HEK293 (cell line): ENCODE measurements at regions not wholly inside any gene's neighbourhood (a gene's known extent, or its start where the extent isn't known, plus 50 kb on each side); places are given as distances from the start of the nearest gene placed in this dataset.

ENCODE experiments used
- CTCF ChIA-PET: fragments of 350-600 bp; formaldehyde crosslinking; extraction: SDS; loops from one replicate; lab custom pipeline; 2021; ENCODE audit warnings: antibody characterized with exemption; lab: Yijun Ruan, JAX
- POLR2A ChIA-PET: fragments of 300-600 bp; formaldehyde crosslinking; extraction: SDS; loops from one replicate; lab custom pipeline; 2020; ENCODE audit warnings: antibody characterized with exemption, inconsistent platforms; lab: Yijun Ruan, JAX
- H3K27ac ChIP-seq: fragments of 200-500 bp; sonication (Bioruptor generic); 2 replicates; pipeline ENCODE4 v1.5.1; 2014; ENCODE audit warnings: low read depth, low read length, control low read depth, inconsistent platforms; ENCODE audit errors: extremely low read depth
- H3K36me3 ChIP-seq, 2 experiments: fragments of 200-500 bp in 1 of 2; sonication (Bioruptor generic) in 1 of 2; 1 replicate in 1 of 2; 2 replicates in 1 of 2; pipeline ENCODE4 v1.5.1; 2014 to 2017; ENCODE audit warnings: inconsistent platforms in 2 of 2, low read length in 2 of 2; ENCODE audit not compliant: control insufficient read depth in 2 of 2, insufficient read depth in 1 of 2
- H3K4me1 ChIP-seq: fragments of 200-500 bp; sonication (Bioruptor generic); 2 replicates; pipeline ENCODE4 v1.5.1; 2014; ENCODE audit warnings: mild to moderate bottlenecking, low read length, inconsistent platforms; ENCODE audit not compliant: control insufficient read depth, insufficient read depth
- H3K4me3 ChIP-seq: 2 replicates; pipeline ENCODE4 v1.5.1; 2011; ENCODE audit warnings: low read depth, mild to moderate bottlenecking, control low read depth, low read length, moderate library complexity
- H3K9me3 ChIP-seq: fragments of 200-500 bp; sonication (Bioruptor generic); 2 replicates; pipeline ENCODE4 v1.5.1; 2014; ENCODE audit warnings: low read depth, low read length, inconsistent platforms; ENCODE audit not compliant: control insufficient read depth, insufficient read depth
- BCL11A ChIP-seq: fragments of 450-650 bp; formaldehyde crosslinking; IDR thresholded peaks from 2 replicates; pipeline ENCODE4 v1.5.1; 2016; ENCODE audit warnings: low read depth, missing biosample characterization, missing genetic modification characterization
- GLI2 ChIP-seq: fragments of 450-650 bp; formaldehyde crosslinking; IDR thresholded peaks from 2 replicates; pipeline ENCODE4; 2017; ENCODE audit warnings: missing biosample characterization, missing genetic modification characterization, low read depth, borderline replicate concordance
- GLIS2 ChIP-seq: fragments of 450-650 bp; formaldehyde crosslinking; IDR thresholded peaks from 2 replicates; pipeline ENCODE4 v1.5.1; 2016; ENCODE audit warnings: missing biosample characterization, missing genetic modification characterization
- IKZF3 ChIP-seq: fragments of 450-650 bp; IDR thresholded peaks from 2 replicates; pipeline ENCODE4 v1.5.0; 2018; ENCODE audit warnings: missing biosample characterization, mild to moderate bottlenecking, missing genetic modification characterization, moderate library complexity
- SCRT2 ChIP-seq: fragments of 450-650 bp; formaldehyde crosslinking; IDR thresholded peaks from 2 replicates; pipeline ENCODE4 v1.5.1; 2016; ENCODE audit warnings: missing biosample characterization, missing genetic modification characterization
- ZFP3 ChIP-seq: fragments of 450-650 bp; formaldehyde crosslinking; IDR thresholded peaks from 2 replicates; pipeline ENCODE4 v1.5.1; 2016; ENCODE audit warnings: low read depth, missing biosample characterization, missing genetic modification characterization
- ZNF2 ChIP-seq: fragments of 450-650 bp; formaldehyde crosslinking; IDR thresholded peaks from 2 replicates; pipeline ENCODE4 v1.5.1; 2016; ENCODE audit warnings: missing biosample characterization, missing genetic modification characterization
- ZNF202 ChIP-seq: fragments of 450-650 bp; formaldehyde crosslinking; IDR thresholded peaks from 2 replicates; pipeline ENCODE4 v1.5.1; 2016; ENCODE audit warnings: missing biosample characterization, missing genetic modification characterization, borderline replicate concordance
- ZNF214 ChIP-seq: fragments of 450-650 bp; formaldehyde crosslinking; IDR thresholded peaks from 2 replicates; pipeline ENCODE4 v1.5.1; 2017; ENCODE audit warnings: missing biosample characterization, mild to moderate bottlenecking, missing genetic modification characterization, borderline replicate concordance
- ZNF292 ChIP-seq: fragments of 450-650 bp; formaldehyde crosslinking; IDR thresholded peaks from 2 replicates; pipeline ENCODE4 v1.5.1; 2016; ENCODE audit warnings: low read depth, missing biosample characterization, missing genetic modification characterization, borderline replicate concordance
- ZNF341 ChIP-seq: fragments of 450-650 bp; formaldehyde crosslinking; IDR thresholded peaks from 2 replicates; pipeline ENCODE4; 2016; ENCODE audit warnings: low read depth, missing biosample characterization, missing genetic modification characterization
- ZNF366 ChIP-seq: fragments of 450-650 bp; formaldehyde crosslinking; conservative IDR thresholded peaks from 2 replicates; pipeline ENCODE4 v1.5.1; 2016; ENCODE audit warnings: missing biosample characterization, missing genetic modification characterization
- ZNF48 ChIP-seq: fragments of 450-650 bp; formaldehyde crosslinking; IDR thresholded peaks from 2 replicates; pipeline ENCODE4 v1.5.1; 2016; ENCODE audit warnings: missing biosample characterization, missing genetic modification characterization
- ZNF501 ChIP-seq: fragments of 450-650 bp; formaldehyde crosslinking; IDR thresholded peaks from 2 replicates; pipeline ENCODE4 v1.5.1; 2016; ENCODE audit warnings: missing biosample characterization, missing genetic modification characterization
- ZNF529 ChIP-seq: fragments of 450-650 bp; formaldehyde crosslinking; IDR thresholded peaks from 2 replicates; pipeline ENCODE4 v1.5.1; 2017; ENCODE audit warnings: missing genetic modification characterization, missing biosample characterization; ENCODE audit not compliant: insufficient replicate concordance
- ZNF549 ChIP-seq: fragments of 450-650 bp; IDR thresholded peaks from 2 replicates; pipeline ENCODE4 v1.5.1; 2018; ENCODE audit warnings: missing biosample characterization, missing genetic modification characterization, mild to moderate bottlenecking, inconsistent platforms, moderate library complexity
- ZNF560 ChIP-seq: fragments of 450-650 bp; formaldehyde crosslinking; IDR thresholded peaks from 2 replicates; pipeline ENCODE4 v1.5.1; 2017; ENCODE audit warnings: missing biosample characterization, missing genetic modification characterization, borderline replicate concordance
- ZNF624 ChIP-seq: fragments of 450-650 bp; formaldehyde crosslinking; IDR thresholded peaks from 2 replicates; pipeline ENCODE4 v1.5.1; 2017; ENCODE audit warnings: missing biosample characterization, missing genetic modification characterization
- ZNF768 ChIP-seq: fragments of 450-650 bp; formaldehyde crosslinking; IDR thresholded peaks from 2 replicates; pipeline ENCODE4 v1.5.1; 2018; ENCODE audit warnings: missing biosample characterization, mild to moderate bottlenecking, missing genetic modification characterization
- ZNF830 ChIP-seq: fragments of 450-650 bp; IDR thresholded peaks from 2 replicates; pipeline ENCODE4 v1.5.0; 2018; ENCODE audit warnings: missing biosample characterization, missing genetic modification characterization, low read depth, mild to moderate bottlenecking, moderate library complexity
- ZSCAN16 ChIP-seq: fragments of 450-650 bp; formaldehyde crosslinking; IDR thresholded peaks from 2 replicates; pipeline ENCODE4 v1.5.1; 2016; ENCODE audit warnings: missing biosample characterization, missing genetic modification characterization
- TF ChIP-seq, protein P1 (sequence below): fragments of 450-650 bp; formaldehyde crosslinking; IDR thresholded peaks from 2 replicates; pipeline ENCODE4 v1.5.1; 2017; ENCODE audit warnings: missing biosample characterization, missing genetic modification characterization
- TF ChIP-seq, protein P2 (sequence below): fragments of 450-650 bp; formaldehyde crosslinking; IDR thresholded peaks from 2 replicates; pipeline ENCODE4 v1.5.1; 2017; ENCODE audit warnings: missing biosample characterization, mild to moderate bottlenecking, missing genetic modification characterization, moderate library complexity
- TF ChIP-seq, protein P3 (sequence below): sonication (generic); formaldehyde crosslinking; IDR thresholded peaks from 2 replicates; pipeline ENCODE4 v1.8.1; 2022; ENCODE audit warnings: mild to moderate bottlenecking, moderate library complexity, missing genetic modification reagents
- TF ChIP-seq, protein P4 (sequence below): fragments of 450-650 bp; formaldehyde crosslinking; IDR thresholded peaks from 2 replicates; pipeline ENCODE4 v1.5.1; 2017; ENCODE audit warnings: missing biosample characterization, missing genetic modification characterization
- TF ChIP-seq, protein P5 (sequence below): fragments of 450-650 bp; formaldehyde crosslinking; IDR thresholded peaks from 2 replicates; pipeline ENCODE4 v1.5.1; 2017; ENCODE audit warnings: missing biosample characterization, missing genetic modification characterization

DNA sequence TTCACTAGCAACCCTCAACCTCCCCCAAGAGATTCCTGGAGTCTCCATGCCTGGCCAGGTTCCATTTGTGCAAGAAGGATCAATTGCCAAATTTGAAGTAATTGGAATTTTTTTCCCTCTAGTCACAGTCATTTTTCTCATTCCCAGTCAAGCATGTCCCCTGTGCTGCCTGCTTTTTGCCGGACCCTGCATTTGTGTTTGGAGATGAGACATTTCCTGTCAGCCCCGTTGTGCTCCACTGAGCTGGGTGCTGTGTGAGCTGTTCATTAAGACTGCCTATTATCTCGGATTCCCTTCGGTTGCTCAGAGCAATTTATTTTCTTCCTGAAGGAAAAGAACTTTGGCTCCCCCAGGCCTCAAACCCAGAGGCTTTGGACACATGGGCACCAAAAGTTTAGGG, 201.0 kb upstream of the NLRP1 start (continued):
- TF ChIP-seq, protein P1, sequence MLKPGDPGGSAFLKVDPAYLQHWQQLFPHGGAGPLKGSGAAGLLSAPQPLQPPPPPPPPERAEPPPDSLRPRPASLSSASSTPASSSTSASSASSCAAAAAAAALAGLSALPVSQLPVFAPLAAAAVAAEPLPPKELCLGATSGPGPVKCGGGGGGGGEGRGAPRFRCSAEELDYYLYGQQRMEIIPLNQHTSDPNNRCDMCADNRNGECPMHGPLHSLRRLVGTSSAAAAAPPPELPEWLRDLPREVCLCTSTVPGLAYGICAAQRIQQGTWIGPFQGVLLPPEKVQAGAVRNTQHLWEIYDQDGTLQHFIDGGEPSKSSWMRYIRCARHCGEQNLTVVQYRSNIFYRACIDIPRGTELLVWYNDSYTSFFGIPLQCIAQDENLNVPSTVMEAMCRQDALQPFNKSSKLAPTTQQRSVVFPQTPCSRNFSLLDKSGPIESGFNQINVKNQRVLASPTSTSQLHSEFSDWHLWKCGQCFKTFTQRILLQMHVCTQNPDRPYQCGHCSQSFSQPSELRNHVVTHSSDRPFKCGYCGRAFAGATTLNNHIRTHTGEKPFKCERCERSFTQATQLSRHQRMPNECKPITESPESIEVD (tag by site-specific recombination), result no peak
- TF ChIP-seq ZNF2 (tag by site-specific recombination), result no peak
- TF ChIP-seq ZNF292 (tag by site-specific recombination), result no peak
- no peak for TF ChIP-seq ZNF366 (tag by site-specific recombination)
- no peak for TF ChIP-seq ZSCAN16 (tag by site-specific recombination)
- TF ChIP-seq ZNF202, result no peak
- TF ChIP-seq, protein P2, sequence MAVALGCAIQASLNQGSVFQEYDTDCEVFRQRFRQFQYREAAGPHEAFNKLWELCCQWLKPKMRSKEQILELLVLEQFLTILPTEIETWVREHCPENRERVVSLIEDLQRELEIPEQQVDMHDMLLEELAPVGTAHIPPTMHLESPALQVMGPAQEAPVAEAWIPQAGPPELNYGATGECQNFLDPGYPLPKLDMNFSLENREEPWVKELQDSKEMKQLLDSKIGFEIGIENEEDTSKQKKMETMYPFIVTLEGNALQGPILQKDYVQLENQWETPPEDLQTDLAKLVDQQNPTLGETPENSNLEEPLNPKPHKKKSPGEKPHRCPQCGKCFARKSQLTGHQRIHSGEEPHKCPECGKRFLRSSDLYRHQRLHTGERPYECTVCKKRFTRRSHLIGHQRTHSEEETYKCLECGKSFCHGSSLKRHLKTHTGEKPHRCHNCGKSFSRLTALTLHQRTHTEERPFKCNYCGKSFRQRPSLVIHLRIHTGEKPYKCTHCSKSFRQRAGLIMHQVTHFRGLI (tag by site-specific recombination), result no peak
- TF ChIP-seq BCL11A (tag by site-specific recombination), result no peak

DNA sequence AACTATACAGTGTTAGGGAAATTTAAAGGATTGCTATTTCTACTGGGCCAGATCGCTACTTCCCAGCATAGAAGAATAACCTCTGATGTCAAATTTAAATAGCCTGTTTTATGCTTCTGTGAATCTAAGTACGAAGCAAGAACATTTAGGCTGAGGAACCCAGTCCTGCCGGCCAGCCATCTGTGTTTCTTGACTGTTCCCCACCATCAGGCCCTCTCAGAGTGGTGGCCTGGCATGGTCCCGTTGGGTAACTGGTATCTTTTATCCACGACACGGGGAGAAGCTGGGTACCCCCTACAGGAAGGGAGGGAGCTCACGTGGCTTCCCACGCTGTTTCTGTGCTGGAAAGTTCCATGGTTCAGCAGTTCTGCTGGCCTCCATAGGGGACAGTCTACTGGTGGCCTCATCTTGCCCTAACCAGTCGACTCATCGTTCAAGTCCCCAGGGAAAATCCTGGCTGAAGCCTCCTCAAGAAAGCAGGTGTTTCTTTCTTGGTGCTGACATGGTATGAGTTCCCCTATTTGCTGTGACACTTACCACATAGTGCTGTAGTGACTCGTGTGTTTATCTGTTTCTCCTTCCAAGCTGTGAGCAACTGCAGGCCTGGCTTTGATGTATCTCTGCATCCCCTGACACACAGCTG, 201.7 kb upstream of the NLRP1 start:
- POLR2A ChIA-PET, result no interaction called here
- Histone ChIP-seq H3K36me3 (no peaks in the 10 kb centered on the region), H3K27ac (no peak overlapping the region), H3K9me3 (peaks cover 2% of the 10 kb centered on the region; the same call in 1 of the 2 replicates), H3K4me1 (no peaks in the 10 kb centered on the region), H3K4me3 (no peak overlapping the region)
- CTCF ChIA-PET, result interaction anchor here (0.6 to 0.7 kb wide), 2 partner anchors 86 to 496 kb away, joined by 3 read pairs; no protein-coding TSS in a partner anchor
- TF ChIP-seq ZNF529, result no peak
- no peak for TF ChIP-seq GLI2

DNA sequence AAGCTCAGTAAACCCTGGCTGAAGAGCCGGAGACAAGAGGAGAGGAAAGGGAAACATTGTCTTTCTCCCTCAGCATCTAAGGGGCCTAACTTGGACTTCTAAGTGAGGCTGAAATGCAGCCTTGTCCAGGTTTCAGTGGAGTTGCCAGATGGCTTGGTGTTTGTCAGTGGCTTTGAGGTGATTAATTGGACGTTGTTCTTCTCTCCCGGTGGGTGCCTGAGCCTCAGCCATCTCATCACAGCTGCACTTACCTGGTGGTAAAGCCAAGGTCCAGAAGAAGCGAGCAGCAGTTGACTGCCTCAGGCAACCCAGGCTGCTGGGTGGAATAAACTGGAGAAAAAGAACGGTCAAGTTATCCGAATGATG, 202.2 kb upstream of the NLRP1 start:
- CTCF ChIA-PET, result interaction anchor here (0.7 kb wide), 1 partner anchor 87 kb away, joined by 3 read pairs; no protein-coding TSS in a partner anchor
- H3K36me3 ChIP-seq, result no peaks in the 10 kb centered on the region
- no peak overlapping the region for H3K27ac ChIP-seq
- peaks cover 2% of the 10 kb centered on the region; the same call in 1 of the 2 replicates for H3K9me3 ChIP-seq
- H3K4me1 ChIP-seq, result no peaks in the 10 kb centered on the region
- POLR2A ChIA-PET, result no interaction called here
- no peak overlapping the region for H3K4me3 ChIP-seq
- TF ChIP-seq ZNF341, result no peak
- no peak for TF ChIP-seq ZNF501 (tag by site-specific recombination)
- TF ChIP-seq, protein P3, sequence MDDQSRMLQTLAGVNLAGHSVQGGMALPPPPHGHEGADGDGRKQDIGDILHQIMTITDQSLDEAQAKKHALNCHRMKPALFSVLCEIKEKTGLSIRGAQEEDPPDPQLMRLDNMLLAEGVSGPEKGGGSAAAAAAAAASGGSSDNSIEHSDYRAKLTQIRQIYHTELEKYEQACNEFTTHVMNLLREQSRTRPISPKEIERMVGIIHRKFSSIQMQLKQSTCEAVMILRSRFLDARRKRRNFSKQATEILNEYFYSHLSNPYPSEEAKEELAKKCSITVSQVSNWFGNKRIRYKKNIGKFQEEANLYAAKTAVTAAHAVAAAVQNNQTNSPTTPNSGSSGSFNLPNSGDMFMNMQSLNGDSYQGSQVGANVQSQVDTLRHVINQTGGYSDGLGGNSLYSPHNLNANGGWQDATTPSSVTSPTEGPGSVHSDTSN (CRISPR knock-in tag), result no peak
- no peak for TF ChIP-seq ZNF560 (tag by site-specific recombination)
- no peak for TF ChIP-seq IKZF3
- TF ChIP-seq, protein P4, sequence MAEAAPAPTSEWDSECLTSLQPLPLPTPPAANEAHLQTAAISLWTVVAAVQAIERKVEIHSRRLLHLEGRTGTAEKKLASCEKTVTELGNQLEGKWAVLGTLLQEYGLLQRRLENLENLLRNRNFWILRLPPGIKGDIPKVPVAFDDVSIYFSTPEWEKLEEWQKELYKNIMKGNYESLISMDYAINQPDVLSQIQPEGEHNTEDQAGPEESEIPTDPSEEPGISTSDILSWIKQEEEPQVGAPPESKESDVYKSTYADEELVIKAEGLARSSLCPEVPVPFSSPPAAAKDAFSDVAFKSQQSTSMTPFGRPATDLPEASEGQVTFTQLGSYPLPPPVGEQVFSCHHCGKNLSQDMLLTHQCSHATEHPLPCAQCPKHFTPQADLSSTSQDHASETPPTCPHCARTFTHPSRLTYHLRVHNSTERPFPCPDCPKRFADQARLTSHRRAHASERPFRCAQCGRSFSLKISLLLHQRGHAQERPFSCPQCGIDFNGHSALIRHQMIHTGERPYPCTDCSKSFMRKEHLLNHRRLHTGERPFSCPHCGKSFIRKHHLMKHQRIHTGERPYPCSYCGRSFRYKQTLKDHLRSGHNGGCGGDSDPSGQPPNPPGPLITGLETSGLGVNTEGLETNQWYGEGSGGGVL (tag by site-specific recombination), result no peak
- no peak for TF ChIP-seq ZNF214 (tag by site-specific recombination)
- TF ChIP-seq SCRT2 (tag by site-specific recombination), result no peak
- no peak for TF ChIP-seq ZNF549 (tag by site-specific recombination)
- TF ChIP-seq ZNF48, result no peak
- no peak for TF ChIP-seq BCL11A (tag by site-specific recombination)
- no peak for TF ChIP-seq ZNF624 (tag by site-specific recombination)
- TF ChIP-seq, protein P5, sequence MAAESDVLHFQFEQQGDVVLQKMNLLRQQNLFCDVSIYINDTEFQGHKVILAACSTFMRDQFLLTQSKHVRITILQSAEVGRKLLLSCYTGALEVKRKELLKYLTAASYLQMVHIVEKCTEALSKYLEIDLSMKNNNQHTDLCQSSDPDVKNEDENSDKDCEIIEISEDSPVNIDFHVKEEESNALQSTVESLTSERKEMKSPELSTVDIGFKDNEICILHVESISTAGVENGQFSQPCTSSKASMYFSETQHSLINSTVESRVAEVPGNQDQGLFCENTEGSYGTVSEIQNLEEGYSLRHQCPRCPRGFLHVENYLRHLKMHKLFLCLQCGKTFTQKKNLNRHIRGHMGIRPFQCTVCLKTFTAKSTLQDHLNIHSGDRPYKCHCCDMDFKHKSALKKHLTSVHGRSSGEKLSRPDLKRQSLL, result no peak
- TF ChIP-seq ZNF768 (tag by site-specific recombination), result no peak
- TF ChIP-seq ZNF830 (tag by site-specific recombination), result no peak
- no peak for TF ChIP-seq ZFP3 (tag by site-specific recombination)
- TF ChIP-seq GLIS2 (tag by site-specific recombination), result no peak
